GM12892 (cell line): ENCODE measurements at regions not wholly inside any gene's neighbourhood (a gene's known extent, or its start where the extent isn't known, plus 50 kb on each side); places are given as distances from the start of the nearest gene placed in this dataset.

Source experiments
- DNase-seq: peaks from one replicate; pipeline ENCODE4 v3.0.0; 2011; ENCODE audit not compliant: insufficient read length
- FAIRE-seq: peaks from 2 replicates; lab custom pipeline; 2011; peaks lifted over from hg19 to GRCh38; lab: Jason Lieb, UNC
- POLR2A ChIP-seq: IDR thresholded peaks from 2 replicates; pipeline ENCODE4 v1.6.1; 2011; ENCODE audit warnings: low read depth, low read length, control low read depth
- POLR2AphosphoS5 ChIP-seq: IDR thresholded peaks from 2 replicates; pipeline ENCODE4 v1.6.1; 2011; ENCODE audit warnings: low read depth, low read length, control low read depth
- TAF1 ChIP-seq: IDR thresholded peaks from 2 replicates; pipeline ENCODE4 v1.6.1; 2011; ENCODE audit warnings: low read depth, mild to moderate bottlenecking, control low read depth, low read length, borderline replicate concordance

DNA sequence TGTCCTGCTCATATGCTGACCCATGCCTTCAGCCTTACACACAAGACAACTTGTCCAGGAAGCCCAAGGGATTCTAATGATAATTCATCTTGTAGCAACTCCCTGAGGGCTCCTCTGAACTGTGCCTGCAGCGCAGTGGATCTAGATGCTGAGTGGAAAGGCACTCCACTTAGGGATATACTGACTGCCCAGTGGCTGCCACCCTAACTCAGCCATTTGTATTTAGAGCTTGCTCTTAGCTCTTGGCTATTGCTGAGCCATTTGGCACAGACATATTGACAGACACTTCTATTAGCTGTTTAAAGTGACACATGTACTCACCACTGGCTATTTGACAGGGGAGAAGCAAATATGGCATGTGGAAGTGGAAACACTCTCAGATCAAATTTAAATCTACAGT is 278.3 kb upstream of the SGK1 start:
- no peak for TF ChIP-seq POLR2AphosphoS5
- no peak for TF ChIP-seq TAF1
- no peak for TF ChIP-seq POLR2A
- DNase-seq (no peak), FAIRE-seq (no peak)

- no peak for DNase-seq
- no peak for FAIRE-seq
- TF ChIP-seq TAF1 (no peak), POLR2AphosphoS5 (no peak), POLR2A (no peak)
Measured at GRCh38 chr6:134594881-134595280, 277.0 kb upstream of the SGK1 start.

GRCh38 chr6:134593887-134594286 is 276.0 kb upstream of the SGK1 start:
- FAIRE-seq (no peak), DNase-seq (no peak)
- TF ChIP-seq POLR2AphosphoS5 (no peak), TAF1 (no peak)

DNA sequence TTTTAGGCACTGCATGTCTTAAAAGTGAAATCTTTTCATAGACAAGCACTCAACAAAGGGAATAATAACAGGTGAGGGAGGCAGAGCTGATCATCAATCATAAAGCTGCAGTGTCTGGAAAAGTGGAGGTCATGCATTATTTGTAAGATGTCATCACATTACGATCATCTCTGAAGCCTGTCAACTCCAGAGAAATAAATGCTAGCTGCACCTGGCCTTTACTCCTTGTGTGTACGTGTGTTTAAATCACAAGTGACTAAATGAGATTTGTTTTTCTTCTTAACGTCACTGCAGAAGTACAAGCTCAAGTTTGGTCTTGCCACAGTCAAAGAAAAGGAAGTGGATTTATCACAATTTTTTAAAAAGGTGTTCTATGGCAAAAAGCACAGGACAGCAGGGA is 275.5 kb upstream of the SGK1 start:
- TF ChIP-seq POLR2A (no peak), TAF1 (no peak), POLR2AphosphoS5 (no peak)
- DNase-seq: no peak
- FAIRE-seq: no peak

DNA sequence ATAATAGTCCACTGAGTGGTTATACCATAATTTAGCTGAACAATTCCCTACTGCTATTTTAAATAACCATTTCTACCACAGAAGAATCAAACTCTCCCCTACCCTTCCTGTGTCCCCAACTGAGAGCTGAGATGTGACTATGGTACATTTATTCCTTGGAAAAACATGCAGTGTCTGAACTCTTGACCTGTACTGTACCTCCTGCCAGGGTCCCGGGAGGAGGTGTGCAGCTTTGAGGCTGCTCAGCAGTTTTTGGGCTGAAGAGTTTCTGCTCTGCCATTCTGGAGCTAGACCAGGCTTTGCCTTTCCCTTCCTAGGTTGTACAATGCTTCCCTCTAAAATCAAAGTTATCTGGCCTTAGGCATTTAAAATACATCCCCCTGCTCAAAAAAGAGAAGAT is 275.1 kb upstream of the SGK1 start:
- FAIRE-seq: no peak
- DNase-seq: no peak
- TF ChIP-seq TAF1: no peak
- TF ChIP-seq POLR2AphosphoS5: no peak
- no peak for TF ChIP-seq POLR2A

DNA sequence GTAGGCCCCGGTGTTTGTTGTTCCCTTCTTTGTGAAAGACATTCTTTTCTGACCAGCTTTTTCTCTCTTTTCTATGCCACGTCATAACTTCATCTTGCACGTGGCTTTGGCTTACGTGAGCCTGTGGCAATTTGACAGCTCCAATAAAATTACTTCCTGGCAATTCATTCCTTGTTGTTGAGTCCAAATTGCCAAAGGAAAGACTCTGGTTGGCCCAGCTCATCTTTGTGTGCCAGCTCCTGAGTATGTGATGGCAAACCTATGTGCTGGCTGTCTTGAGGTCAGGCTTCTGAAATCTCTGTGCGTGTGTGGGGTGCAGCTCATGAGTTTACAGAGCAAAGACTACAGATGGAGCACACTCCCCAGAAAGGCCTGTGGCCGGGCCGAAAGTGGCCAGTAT is 272.5 kb upstream of the SGK1 start:
- no peak for FAIRE-seq
- no peak for DNase-seq
- TF ChIP-seq POLR2AphosphoS5 (no peak), POLR2A (no peak), TAF1 (no peak)

DNA sequence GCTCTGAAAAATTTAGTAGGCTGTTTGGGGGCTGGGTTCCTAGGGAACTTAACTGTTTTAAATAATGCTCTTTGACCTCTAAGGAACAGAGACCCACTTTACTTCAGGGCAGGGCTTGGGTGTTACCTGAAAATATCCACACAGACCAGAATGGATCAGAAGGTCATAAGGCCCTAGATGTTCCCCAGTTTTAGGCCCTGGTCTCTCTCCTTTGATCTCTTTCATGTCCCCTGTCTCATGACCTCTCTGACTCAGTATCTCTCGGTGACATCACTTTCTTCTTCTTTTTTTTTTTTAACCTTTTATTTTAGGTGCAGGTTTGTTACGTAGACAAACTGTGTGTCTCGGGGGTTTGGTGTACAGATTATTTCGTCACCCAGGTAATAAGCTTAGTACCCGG is 272.1 kb upstream of the SGK1 start:
- TF ChIP-seq POLR2A: no peak
- no peak for TF ChIP-seq TAF1
- no peak for TF ChIP-seq POLR2AphosphoS5
- FAIRE-seq (no peak), DNase-seq (no peak)

- no peak for FAIRE-seq
- TF ChIP-seq POLR2AphosphoS5: no peak
- TF ChIP-seq TAF1: no peak
- TF ChIP-seq POLR2A: no peak
- no peak for DNase-seq
Measured at GRCh38 chr6:134589512-134589911, 271.6 kb upstream of the SGK1 start.

GRCh38 chr6:134588267-134588666 is 270.4 kb upstream of the SGK1 start:
- FAIRE-seq (no peak), DNase-seq (no peak)
- TF ChIP-seq TAF1: no peak
- no peak for TF ChIP-seq POLR2AphosphoS5
- TF ChIP-seq POLR2A: no peak

- TF ChIP-seq TAF1: no peak
- TF ChIP-seq POLR2A: no peak
- TF ChIP-seq POLR2AphosphoS5: no peak
- FAIRE-seq (no peak), DNase-seq (no peak)
Measured at GRCh38 chr6:134585517-134585873, 267.6 kb upstream of the SGK1 start.

GRCh38 chr6:134584847-134585516 is 267.1 kb upstream of the SGK1 start:
- no peak for DNase-seq
- no peak for FAIRE-seq
- no peak for TF ChIP-seq TAF1
- no peak for TF ChIP-seq POLR2AphosphoS5
- TF ChIP-seq POLR2A: no peak

- no peak for TF ChIP-seq POLR2A
- TF ChIP-seq TAF1: no peak
- no peak for TF ChIP-seq POLR2AphosphoS5
- no peak for FAIRE-seq
- no peak for DNase-seq
Measured at GRCh38 chr6:134577998-134578397, 260.1 kb upstream of the SGK1 start.

DNA sequence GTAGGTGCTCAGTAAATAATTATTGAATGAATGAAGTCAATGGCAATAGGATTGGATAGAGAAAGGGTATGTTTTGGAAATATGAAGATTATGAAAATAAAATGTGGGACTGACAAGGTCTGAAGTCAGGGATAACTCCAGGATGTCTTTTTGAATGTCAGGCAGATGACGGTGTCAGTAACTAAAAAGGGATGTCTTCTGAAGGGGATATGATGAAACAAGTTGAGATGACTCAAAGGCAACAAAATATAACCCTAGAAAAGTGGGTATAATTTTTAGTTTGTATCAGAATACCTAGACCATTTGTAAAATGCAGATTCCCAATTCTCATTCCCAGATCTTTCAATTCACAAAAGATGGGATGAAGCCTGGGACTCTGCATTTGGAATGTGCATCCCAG is 257.3 kb upstream of the SGK1 start:
- TF ChIP-seq POLR2AphosphoS5: no peak
- no peak for TF ChIP-seq TAF1
- TF ChIP-seq POLR2A: no peak
- FAIRE-seq (no peak), DNase-seq (no peak)
